SU-DHL-6 (cell line): ENCODE measurements at regions not wholly inside any gene's neighbourhood (a gene's known extent, or its start where the extent isn't known, plus 50 kb on each side); places are given as distances from the start of the nearest gene placed in this dataset.
"Not testable (repeated sequence)": the region's sequence is repeated elsewhere in the genome, so short reads cannot be mapped to it uniquely, and the experiment has no call there.

ENCODE experiments used
- H2AFZ ChIP-seq: fragments of 200-600 bp; sonication (generic); 2 replicates; pipeline ENCODE4 v1.6.1; 2014; ENCODE audit warnings: low read depth, mild to moderate bottlenecking, moderate library complexity, mixed read lengths, antibody characterized with exemption, low read length; ENCODE audit not compliant: severe bottlenecking
- H3F3A ChIP-seq: fragments of 200-600 bp; shearing (Covaris generic); 2 replicates; pipeline ENCODE4 v1.6.0; 2016; ENCODE audit warnings: antibody characterized with exemption, mild to moderate bottlenecking; ENCODE audit not compliant: insufficient read depth
- H3K27ac ChIP-seq: fragments of 200-600 bp; sonication (generic); 2 replicates; pipeline ENCODE4 v1.5.1; 2016; ENCODE audit warnings: low read depth, mild to moderate bottlenecking, low read length, moderate library complexity, mixed read lengths
- H3K27me3 ChIP-seq: fragments of 200-600 bp; sonication (generic), shearing (Covaris generic); 2 replicates; pipeline ENCODE4 v1.6.0; 2014; ENCODE audit warnings: mild to moderate bottlenecking, low read length
- H3K36me3 ChIP-seq: fragments of 200-600 bp; sonication (generic); 2 replicates; pipeline ENCODE4 v1.6.1; 2014; ENCODE audit warnings: mild to moderate bottlenecking, low read length, mixed read lengths
- H3K4me2 ChIP-seq: fragments of 300-600, 200-600 bp; shearing (Covaris generic), sonication (generic); 2 replicates; pipeline ENCODE4 v1.6.0; 2014; ENCODE audit warnings: low read length, low read depth, mild to moderate bottlenecking; ENCODE audit not compliant: poor library complexity, severe bottlenecking
- H3K4me3 ChIP-seq: fragments of 200-600 bp; sonication (generic); 2 replicates; pipeline ENCODE4 v1.5.1; 2014; ENCODE audit warnings: antibody characterized with exemption, low read length, mild to moderate bottlenecking, mixed read lengths; ENCODE audit not compliant: insufficient read depth, poor library complexity, severe bottlenecking
- H3K79me2 ChIP-seq: fragments of 200-600 bp; sonication (generic); 2 replicates; pipeline ENCODE4 v1.6.1; 2014; ENCODE audit warnings: mild to moderate bottlenecking, low read length, moderate library complexity; ENCODE audit not compliant: insufficient read depth
- H3K9ac ChIP-seq: fragments of 200-600 bp; sonication (generic); 2 replicates; pipeline ENCODE4 v1.7.0; 2014; ENCODE audit warnings: mild to moderate bottlenecking, low read length
- H3K9me2 ChIP-seq: fragments of 200-600 bp; sonication (generic); replicated peaks from 2 replicates; pipeline ENCODE4 v1.6.1; 2014; ENCODE audit warnings: low read length; ENCODE audit not compliant: insufficient read depth
- H3K9me3 ChIP-seq: fragments of 200-600 bp; sonication (generic); 2 replicates; pipeline ENCODE4 v1.6.1; 2014; ENCODE audit warnings: low read length, mixed read lengths; ENCODE audit not compliant: insufficient read depth
- H4K20me1 ChIP-seq: fragments of 200-600 bp; sonication (generic); 2 replicates; pipeline ENCODE4 v1.6.1; 2014; ENCODE audit warnings: low read depth, mild to moderate bottlenecking, antibody characterized with exemption, low read length, moderate library complexity, mixed read lengths
- CTCF ChIP-seq: fragments of 200-600 bp; sonication (generic); IDR thresholded peaks from one replicate; pipeline ENCODE4 v1.5.1; 2017; ENCODE audit warnings: antibody characterized with exemption, mild to moderate bottlenecking, low read length, moderate library complexity; ENCODE audit not compliant: insufficient read depth, poor library complexity, severe bottlenecking
- EZH2phosphoT487 ChIP-seq: fragments of 200-600 bp; sonication (generic), shearing (Covaris generic); conservative IDR thresholded peaks from 2 replicates; pipeline ENCODE4 v1.6.1; 2018; ENCODE audit warnings: mild to moderate bottlenecking, antibody characterized with exemption, low read length, moderate library complexity, mixed read lengths

GRCh38 chr10:131580674-131581073, 269.2 kb upstream of the TCERG1L start:
- Histone ChIP-seq H3K4me2 (no peak overlapping the region), H3K27ac (no peak overlapping the region), H3K79me2 (no peaks in the 10 kb centered on the region), H3K4me3 (no peak overlapping the region), H3K9ac (no peak overlapping the region), H3K36me3 (no peaks in the 10 kb centered on the region), H3F3A (no peaks in the 10 kb centered on the region), H3K27me3 (no peaks in the 10 kb centered on the region), H4K20me1 (no peaks in the 10 kb centered on the region), H3K9me3 (no peaks in the 10 kb centered on the region), H2AFZ (no peak overlapping the region), H3K9me2 (no peaks in the 10 kb centered on the region)
- TF ChIP-seq EZH2phosphoT487 (no peak), CTCF (no peak)

DNA sequence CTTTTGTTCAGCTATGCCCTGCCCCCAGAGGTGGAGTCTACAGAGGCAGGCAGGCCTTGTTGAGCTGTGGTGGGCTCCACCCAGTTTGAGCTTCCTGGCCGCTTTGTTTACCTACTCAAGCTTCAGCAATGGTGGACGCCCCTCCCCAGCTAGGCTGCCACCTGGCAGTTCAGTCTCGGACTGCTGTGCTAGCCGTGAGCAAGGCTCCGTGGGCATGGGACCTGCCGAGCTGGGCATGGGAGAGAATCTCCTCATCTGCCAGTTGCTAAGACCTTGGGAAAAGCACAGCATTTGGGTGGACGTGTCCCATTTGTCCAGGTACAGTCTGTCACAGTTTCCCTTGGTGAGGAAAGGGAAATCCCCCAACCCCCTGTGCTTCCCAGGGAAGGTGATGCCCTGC, 270.0 kb upstream of the TCERG1L start:
- H3K4me2 ChIP-seq, H3K9me3 ChIP-seq, H3F3A ChIP-seq, H3K27me3 ChIP-seq, H3K36me3 ChIP-seq, H3K4me3 ChIP-seq, H3K79me2 ChIP-seq, H2AFZ ChIP-seq, H3K9ac ChIP-seq, H3K9me2 ChIP-seq, H4K20me1 ChIP-seq, H3K27ac ChIP-seq: not testable (repeated sequence)

GRCh38 chr10:131584287-131584686, 272.8 kb upstream of the TCERG1L start:
- no peaks in the 10 kb centered on the region for H3K27me3 ChIP-seq
- TF ChIP-seq CTCF = no peak
- TF ChIP-seq EZH2phosphoT487 = no peak
- H3K4me3 ChIP-seq = no peak overlapping the region
- no peaks in the 10 kb centered on the region for H4K20me1 ChIP-seq
- no peak overlapping the region for H3K9ac ChIP-seq
- H3K36me3 ChIP-seq = no peaks in the 10 kb centered on the region
- no peaks in the 10 kb centered on the region for H3K79me2 ChIP-seq
- H3K4me2 ChIP-seq = no peak overlapping the region
- no peaks in the 10 kb centered on the region for H3K9me2 ChIP-seq
- no peak overlapping the region for H2AFZ ChIP-seq
- no peak overlapping the region for H3K27ac ChIP-seq
- no peaks in the 10 kb centered on the region for H3F3A ChIP-seq
- no peaks in the 10 kb centered on the region for H3K9me3 ChIP-seq

GRCh38 chr10:131585761-131586160, 274.2 kb upstream of the TCERG1L start:
- H4K20me1 ChIP-seq = no peaks in the 10 kb centered on the region
- no peaks in the 10 kb centered on the region for H3K9me2 ChIP-seq
- H3K4me3 ChIP-seq = no peak overlapping the region
- no peaks in the 10 kb centered on the region for H3K27me3 ChIP-seq
- H3K9me3 ChIP-seq = no peaks in the 10 kb centered on the region
- no peak for TF ChIP-seq CTCF
- no peak overlapping the region for H3K27ac ChIP-seq
- H3K9ac ChIP-seq = no peak overlapping the region
- no peak overlapping the region for H3K4me2 ChIP-seq
- H3K36me3 ChIP-seq = no peaks in the 10 kb centered on the region
- no peaks in the 10 kb centered on the region for H3F3A ChIP-seq
- H3K79me2 ChIP-seq = no peaks in the 10 kb centered on the region
- no peak overlapping the region for H2AFZ ChIP-seq
